Stimulated activated CD4-positive, alpha-beta T cell treated with anti-CD3 and anti-CD28 coated beads, TNF-alpha, amount 100 ng/mL, for 1 hour (primary cell): ENCODE measurements at regions not wholly inside any gene's neighbourhood (a gene's known extent, or its start where the extent isn't known, plus 50 kb on each side); places are given as distances from the start of the nearest gene placed in this dataset.
A peak's percentile ranks its signal among the peaks of the same experiment; 100 is the strongest.

Source experiments
- DNase-seq, 3 donors: peaks; one replicate each; pipeline ENCODE4 v3.0.0-alpha.2; 2020; ENCODE audit warnings: low read depth in 3 of 3, low spot score in 1 of 3

DNA sequence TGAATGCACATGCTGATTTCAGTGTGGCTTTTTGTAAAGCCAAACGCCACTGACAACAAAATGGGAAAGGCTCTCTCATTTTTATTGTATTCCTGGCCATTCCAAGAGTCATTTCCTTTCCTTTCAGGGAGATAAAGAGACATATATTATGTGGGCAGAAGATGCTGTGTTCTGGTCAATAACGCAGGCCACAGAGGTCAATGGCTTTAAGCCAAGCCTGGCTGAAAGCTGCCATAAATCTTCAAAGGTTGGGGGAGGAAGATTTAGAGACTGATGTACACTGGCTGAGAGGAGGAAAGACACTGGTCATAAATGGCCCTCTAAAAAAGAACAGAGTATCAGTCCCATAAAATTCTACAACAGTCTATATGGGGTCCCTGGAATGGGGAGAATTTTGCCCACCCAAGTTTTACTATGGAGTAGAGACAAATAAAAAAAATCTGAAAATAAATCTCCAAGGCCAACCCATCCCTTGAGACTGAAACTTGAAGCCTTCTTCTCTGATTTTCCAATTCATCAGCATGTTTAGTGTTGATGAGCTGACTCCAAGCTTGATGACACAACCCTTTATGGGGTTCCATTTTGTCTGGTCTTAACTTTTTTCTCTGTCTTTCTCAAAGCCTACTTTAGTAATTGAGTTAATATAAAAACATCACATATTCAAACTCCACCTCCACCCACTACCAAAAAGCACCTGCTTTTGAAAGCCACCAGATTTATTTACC, 152.1 kb upstream of the SLC24A2 start:
- no peak for DNase-seq

DNA sequence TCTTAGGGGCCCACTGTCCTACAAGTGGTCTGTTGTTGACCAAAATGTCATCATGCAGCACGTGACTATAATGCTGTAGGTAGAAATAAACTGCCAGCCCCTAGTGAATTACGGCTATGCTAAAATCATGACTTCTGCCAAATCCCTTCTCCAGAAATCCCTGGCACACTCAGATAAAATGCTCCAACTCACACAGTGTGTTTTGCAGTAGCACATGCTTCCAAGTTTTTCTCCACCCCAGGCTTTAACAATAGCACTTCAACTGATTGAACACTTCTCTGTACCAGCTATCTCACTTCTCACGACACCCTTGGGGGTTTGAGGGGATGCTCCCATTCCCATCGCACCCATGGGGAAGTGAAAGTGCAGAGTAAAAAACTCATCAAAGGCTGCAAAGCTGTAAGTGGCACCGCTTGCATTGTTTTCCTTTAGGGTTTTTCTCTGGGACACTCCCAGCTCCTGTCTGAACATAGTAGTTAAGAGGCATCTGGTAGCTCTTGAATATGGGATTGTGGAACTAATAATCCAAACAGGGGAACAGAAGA, 151.0 kb upstream of the SLC24A2 start:
- DNase-seq, result no peak

DNA sequence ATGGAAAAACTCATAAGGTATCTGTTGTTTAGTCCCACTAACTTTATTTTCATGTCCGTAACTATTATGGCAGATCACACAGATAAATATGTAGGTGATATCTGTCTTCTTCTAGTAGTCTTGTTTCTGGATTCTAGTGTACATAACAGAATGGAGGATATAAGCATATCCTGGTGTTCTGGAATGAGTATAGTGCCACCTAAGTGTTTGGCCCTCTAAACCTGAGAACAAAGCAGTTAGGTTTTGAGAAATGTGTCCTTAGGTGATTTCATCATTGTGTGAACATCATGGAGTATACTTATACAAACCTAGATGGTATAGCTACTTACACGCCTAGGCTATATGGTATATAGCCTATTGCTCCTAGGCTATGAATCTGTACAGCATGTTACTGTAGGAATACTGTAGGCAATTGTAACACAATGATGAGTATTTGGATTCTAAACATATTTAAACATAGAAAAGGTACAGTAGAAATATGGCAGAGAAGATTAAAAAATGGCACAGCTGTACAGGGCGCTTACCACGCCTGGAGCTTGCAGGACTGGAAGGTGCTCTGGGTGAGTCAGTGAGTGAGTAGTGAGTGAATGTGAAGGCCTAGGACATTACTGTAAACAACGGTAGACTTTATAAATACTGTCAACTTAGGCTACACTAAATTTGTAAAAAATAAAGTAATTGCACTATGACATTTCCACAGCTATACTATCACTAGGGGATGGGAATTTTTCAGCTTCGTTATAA, 150.3 kb upstream of the SLC24A2 start:
- no peak for DNase-seq

DNA sequence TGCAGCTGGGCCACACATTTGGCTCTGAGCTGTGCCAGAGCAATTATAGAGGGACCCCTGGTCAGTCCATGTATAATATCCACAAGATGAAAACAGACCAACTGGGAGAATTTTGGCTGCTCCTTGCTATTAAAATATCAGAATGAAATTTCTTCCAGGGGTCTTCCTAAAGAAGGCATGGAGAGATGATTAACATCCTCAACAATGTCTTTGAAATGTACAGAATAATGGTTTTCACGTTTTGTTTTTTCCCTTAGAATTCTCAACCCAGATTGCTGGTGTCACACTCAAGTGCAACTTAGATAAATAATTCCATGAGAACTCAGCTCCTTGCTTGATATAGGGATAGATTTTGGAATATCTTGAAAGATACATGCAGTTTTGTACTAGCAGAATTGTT, 148.3 kb upstream of the SLC24A2 start:
- no peak for DNase-seq

DNA sequence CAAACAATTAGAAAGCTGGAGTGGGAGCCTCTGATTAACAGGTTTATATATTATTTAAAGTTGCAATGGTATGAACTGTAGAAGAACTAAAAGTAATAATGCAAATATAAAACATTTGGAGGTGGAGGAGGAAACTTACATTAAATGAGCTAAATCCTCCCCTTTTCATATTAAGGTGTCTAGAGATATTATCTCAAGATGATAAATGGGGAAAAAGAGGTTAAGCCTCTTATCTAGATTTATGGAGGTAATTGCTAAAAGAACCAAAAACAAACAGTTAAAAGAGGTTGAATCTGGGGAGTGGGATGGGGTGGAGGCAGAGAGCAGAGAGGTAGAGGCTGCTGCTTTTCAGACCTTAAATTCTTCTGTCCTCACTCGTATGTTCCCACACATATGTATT, 147.8 kb upstream of the SLC24A2 start:
- DNase-seq, result no peak

DNA sequence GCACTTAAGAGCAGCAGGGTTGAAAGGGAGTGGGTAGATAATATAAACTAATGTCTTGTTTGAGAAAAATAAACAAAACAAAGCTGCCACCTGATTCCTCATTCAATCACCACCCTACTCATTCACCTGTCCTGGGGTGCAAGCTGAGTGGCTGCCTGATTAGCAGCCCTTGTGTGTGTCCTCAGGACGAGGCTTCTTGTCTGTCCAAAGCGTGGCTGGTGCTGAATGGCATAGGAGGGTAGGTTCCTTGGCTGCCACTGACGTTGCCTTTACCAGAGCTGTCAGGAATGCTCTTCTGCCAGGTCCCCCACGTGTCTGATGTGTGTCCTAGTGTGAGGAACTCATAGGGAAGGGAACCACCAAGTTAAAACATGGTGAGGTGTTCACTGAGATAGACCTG, 146.6 kb upstream of the SLC24A2 start:
- no peak for DNase-seq

DNA sequence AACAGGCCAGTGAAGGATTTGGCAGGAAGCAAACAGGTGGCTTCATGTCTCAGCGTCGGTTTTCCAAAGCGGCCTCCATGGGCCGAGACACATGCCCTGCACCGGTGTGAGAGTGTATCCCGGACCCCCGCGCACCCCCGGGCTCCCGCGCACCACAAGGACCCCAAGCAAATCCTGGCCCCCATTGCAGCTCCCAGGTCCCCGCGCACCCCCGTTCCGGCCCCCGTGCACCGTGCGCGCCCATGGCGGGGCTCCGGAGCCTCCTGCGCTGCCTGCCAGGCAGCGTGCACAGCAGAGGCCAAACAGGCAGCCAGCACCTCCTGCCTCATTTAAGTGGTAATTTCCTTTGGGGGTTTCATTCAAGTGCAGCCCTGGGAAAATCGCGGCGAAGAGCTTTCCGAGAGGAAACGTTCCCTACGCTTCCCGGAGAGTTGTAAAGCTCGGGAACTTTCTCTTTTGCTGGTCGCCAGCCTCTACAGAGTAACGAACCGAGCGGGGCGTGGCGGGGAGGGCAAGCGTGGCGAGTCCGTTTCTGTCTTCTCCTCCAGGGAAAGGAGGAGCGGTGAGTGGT, 145.5 kb upstream of the SLC24A2 start:
- DNase-seq, result no peak

DNA sequence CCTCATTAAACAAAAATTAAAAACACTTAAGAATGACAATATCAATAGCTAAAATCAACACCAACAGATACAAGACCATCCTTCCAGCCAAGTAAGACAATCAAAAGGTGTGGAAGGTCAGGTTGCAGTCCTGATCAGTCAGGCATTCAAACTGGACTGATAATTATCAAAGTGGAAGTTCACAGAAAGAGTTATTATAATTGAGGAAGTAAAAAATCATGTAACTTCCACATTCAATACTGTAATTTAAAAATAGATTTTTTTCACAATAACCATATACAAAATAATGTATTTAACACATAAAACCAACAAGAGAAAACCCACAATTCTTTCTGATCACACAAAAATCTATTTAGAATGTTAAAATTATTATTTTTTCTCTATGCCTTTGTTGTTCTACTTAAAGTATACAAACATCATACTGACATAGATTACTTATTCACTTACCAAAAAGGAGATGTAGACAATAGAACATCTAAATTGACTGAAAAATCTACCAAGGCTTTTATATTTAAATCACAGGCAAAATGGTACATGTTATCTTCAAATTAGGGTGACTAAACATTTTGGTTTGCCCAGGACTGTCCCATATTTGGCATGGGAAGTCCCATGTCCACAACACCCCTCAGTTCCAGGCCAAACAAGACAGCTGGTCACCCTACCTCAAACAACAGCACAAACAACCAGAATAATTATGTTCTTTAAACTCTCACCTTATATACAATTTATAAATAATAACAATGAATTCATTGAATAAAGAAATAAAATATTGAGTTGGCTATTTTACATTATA, 142.5 kb upstream of the SLC24A2 start:
- DNase-seq, result no peak

DNA sequence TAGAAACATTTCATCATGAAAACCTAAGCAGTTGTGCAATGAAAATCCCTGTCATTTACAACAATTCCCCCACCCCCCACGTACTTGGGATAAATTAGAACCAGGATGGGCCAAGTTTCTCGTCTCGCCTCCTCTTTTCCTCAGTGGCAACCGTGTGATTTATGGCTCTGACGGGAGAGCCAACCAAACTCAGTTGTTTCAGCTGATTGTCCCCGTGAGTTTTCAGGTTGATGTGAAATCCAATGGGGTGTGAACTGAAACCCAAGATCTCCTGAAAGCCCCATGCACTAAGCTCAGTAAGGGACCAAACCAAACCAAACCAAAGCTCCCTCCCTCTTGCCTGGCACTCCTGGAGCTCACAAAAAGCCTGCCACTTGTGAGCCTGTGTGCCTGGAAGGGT, 138.7 kb upstream of the SLC24A2 start:
- DNase-seq, result no peak

DNA sequence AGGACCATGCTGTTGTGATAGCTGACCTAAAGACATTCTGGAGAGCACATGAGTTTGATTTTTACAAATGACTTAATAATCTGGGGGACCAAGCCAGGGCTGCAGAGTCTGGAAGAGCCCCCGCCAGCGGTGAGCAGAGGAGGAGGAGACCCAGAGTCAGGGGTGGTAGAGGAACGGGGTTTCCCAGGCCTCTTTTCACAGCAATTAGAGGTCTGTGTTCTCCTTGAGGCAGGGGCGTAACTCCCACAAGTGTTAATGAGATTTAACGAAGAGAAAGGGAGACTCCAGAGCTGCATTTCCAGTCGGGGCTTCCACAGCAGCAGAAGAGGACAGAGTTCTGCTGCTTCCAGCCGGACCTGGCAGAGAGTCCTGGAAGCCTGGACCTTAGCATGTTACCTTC, 137.9 kb upstream of the SLC24A2 start:
- no peak for DNase-seq

DNA sequence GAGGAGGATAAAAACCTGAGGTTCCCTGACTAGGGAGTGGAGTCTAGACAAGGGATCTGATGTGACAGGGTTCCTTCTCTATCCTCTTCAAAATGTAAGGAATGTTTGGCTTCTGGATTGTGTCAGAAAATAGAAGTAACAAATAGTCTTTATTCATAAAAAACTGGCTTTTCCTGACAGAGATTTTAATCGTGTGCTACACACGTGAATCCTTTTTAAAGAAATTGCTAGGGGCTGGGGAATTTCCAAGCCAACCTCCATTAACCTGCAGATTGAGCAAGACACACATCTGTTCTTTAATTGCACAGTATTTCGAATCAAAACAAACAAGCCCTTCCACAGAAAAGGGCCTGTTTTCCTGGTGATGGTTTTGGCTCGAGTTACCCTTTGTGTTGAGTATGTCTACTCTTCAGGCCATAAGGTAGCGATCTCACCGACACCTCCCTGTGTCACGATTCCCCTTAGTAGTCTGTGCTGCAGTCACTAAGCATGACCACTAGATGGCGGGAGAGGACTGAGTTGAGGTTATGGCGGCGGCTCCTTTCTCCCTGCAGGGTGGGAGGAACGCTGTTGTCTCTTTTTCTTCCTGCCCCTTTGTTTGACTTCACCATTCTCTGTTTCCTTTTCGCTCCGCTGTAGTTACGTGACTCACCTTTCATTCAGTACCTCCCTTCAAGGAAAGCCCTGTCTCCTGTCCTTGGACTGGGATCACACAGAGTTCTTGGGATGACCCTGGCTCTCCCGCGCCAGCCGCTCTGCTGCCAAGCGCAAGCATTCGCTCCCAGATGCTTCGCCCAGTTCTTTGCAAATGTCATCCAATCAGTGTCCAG, 137.1 kb upstream of the SLC24A2 start:
- peak; percentile 45 to 61 (median 56) for DNase-seq

DNA sequence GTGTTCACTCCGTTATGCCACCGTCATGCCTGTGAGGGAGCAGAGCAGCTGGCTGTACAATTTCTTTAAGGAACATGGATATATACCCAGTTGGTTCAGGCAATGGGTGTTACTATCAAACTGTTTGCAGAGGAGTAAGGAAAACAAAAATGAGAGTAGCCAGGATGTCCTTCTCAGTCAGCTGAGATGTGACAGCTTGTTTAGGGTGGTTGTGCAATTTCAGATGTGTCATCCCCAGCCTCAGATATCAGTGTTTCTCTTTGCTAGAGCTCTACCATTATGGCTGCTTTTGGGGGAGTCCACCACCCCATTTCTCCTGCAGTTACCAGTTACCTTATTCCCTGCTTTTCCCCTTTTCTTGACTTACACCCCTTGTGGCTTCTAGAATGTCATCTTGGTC, 135.2 kb upstream of the SLC24A2 start:
- no peak for DNase-seq

DNA sequence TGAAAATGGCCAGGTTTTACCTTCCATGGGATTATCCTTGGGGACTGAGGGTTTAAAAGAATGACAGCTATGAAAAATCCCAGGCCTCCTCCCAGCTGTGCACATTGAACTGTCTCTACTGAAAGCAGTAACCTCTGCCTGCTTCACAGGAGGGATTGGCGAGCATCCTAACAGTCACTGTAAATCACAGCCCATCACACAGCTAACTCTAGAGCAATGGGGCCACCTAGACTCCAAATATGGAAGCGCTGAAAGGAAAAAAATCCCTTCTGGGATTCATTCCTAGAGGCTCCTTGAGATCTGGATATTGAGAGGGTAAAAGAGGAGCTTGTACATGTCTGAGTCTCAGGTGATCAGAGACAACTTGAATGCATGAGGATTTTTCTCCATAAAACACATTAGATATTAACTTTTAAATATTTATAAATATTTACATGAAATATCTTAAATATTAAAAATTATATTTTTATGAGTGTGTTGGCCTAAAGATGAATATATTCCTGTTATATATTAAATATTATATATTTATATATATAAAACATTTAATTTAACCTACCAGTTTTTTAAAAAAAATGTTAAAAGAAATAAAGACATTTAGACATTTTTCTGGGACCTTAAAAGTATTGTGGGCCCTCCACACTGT, 133.8 kb upstream of the SLC24A2 start:
- no peak for DNase-seq

DNA sequence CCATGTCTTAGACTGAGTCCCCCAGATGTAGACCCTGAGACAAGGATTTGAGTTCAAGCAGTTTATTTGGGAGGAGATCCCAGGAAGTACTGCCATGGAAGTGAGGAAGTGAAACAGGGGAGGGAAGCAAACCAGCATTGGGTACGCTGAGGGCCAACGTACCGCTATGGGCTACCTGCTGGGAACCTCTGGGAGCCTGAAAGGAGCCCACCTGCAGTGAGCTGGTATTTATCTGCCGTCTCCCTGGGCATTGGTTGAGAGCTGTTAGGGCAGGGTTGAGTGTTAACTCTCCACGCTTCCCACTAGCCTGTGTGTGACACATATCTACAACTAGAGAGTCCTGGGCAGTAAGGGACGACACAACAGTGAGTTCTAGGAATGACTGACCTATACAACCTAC, 131.6 kb upstream of the SLC24A2 start:
- no peak for DNase-seq

DNA sequence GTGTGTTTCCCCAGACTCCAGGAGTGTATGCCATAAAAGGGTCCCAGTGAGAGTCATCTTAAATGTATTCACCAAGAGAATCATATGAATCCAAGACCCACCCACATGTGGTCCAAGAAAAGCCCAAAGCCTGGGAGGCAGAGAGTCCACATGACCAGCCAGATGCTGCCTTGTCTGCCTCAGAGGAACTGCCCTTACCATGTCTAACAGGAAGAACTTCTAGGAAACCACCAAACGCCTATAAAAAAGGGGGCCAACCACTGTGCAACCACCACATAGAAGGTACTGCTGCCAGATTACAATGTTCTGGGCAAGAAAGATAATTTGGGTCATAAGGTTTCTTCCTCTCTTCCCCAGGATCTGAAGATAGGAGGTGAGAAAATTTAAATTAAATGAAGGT, 129.8 kb upstream of the SLC24A2 start:
- no peak for DNase-seq

DNA sequence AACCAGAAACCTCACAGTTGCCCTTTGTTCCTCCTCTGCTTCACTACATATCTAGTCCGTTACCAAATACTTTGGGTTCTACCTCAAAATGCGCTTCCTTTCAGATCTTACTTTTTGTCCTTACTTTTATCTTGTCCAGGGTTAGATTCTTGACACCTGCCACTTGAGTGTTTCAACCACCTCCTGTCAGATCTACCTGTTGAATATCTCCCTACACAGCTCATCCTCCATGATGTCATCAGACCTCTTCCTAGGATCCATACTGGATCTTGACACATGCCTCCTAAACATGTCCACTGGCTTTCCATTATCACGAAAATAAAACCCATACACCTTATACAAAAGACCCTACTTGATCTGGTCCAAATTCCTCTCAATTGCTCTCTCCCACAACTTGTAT, 125.2 kb upstream of the SLC24A2 start:
- DNase-seq, result no peak

DNA sequence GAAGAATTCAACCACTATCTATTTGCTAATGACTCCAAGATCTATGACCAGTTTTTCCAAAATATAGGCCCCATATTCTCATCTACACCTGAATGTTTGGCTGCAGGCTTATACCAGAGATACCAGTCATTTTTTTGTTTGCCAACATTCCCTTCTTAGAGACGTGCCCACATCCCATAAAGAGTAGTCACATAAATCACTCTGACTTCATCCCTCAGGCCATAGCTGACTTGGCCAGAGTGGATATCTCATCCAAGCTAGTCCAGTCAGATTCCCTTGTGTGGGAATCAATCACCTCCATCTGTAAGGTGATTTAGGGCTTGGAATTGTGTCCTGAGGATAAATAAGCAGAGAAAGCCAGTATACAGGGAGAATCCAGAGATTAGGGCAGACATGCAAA, 124.3 kb upstream of the SLC24A2 start:
- no peak for DNase-seq

DNA sequence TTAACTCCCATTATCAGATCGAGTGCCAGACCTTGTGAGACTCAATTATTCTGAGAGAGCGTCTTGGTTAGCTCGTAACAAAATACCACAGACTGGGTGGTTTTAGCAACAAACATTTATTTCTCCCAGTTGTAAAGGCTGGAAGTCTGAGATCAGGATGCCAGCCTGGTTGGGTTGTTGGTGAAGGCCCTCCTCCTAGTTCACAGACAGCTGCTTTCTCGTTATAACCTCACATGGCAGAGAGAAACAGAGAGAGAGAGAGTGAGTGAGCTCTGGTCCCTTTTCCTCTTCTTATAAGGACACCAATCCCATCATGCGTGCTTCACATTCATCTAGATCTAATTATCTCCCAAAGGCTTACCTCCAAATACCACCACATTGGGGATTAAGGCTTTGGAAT, 114.2 kb upstream of the SLC24A2 start:
- DNase-seq, result no peak

DNA sequence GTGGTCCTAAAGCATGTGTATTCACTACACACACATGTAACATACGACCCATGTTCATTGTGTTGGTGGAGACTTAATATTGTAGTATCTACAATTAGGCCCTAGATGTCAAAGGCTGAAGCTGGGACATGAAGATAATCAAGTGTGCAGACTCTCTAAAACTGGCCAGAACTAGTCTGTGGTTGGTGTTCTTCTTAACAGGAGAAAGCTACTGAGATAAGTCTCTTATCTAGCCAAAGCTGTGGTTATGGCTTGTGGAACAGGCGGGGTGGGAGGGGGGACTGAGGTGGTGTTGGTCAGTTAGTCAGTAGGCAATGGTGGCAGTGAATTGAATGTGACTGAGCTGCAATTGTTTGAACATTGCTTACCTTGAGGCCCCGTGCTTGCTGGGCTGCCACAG, 112.7 kb upstream of the SLC24A2 start:
- no peak for DNase-seq

DNA sequence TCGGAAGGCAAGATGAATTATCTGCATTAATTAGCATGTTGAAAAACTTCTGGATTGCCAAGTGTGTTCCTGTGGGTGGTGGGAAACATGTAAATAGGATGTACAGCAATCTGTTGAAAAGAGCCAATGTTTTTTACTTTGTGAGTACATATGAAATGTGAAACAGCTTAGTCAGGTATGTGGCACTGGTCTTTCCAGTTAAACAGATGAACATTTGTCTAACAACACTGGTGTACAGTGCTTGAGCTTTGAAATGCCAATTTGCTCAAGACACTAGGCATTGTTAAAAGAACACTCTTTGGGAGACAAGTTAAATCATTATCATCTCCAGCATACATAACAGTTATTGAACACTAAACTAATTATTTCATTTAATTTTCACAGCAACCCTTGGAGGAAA, 107.3 kb upstream of the SLC24A2 start:
- no peak for DNase-seq
